Epithelial cell of prostate (primary cell): ENCODE measurements at regions not wholly inside any gene's neighbourhood (a gene's known extent, or its start where the extent isn't known, plus 50 kb on each side); places are given as distances from the start of the nearest gene placed in this dataset.
A peak's percentile ranks its signal among the peaks of the same experiment; 100 is the strongest.

Experiments used
- DNase-seq: peaks from one replicate; pipeline ENCODE4 v3.0.0-alpha.2; 2011; ENCODE audit warnings: low read depth, low spot score
- H3K27ac ChIP-seq: fragments of 450-650 bp; 2 replicates; pipeline ENCODE4 v1.5.1; 2017; ENCODE audit warnings: mild to moderate bottlenecking

DNA sequence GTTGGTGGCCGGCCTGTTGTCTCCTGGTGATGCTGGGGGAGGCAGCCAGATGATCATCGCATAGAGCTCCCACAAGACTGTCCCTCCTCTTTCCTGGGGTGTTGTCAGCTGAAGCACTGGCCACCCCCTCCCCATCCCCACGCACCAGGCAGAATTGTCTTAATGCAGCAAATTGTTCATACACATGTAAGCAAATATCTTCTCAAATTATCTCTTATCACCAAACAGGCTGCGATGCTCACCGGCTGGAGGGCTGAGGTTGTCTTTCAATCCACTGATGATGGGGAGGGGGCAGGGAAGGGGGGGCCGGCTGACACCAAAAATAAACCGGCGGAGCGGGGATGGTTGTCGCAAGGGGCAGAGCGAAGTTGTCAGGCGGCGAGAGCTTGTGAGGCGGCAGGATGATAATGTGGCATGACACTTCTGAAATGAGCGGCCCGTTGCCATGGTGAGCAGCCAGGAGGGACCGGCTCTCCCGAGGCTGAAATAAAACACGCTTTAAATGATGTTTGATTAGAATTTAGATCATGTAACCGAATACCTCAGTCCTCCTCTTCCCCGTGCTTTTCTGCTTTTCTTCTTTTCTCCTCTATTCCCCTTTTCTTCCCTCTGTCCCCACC is 59.8 kb downstream of the MRM1 start:
- H3K27ac ChIP-seq = no peak overlapping the region
- no peak for DNase-seq

DNA sequence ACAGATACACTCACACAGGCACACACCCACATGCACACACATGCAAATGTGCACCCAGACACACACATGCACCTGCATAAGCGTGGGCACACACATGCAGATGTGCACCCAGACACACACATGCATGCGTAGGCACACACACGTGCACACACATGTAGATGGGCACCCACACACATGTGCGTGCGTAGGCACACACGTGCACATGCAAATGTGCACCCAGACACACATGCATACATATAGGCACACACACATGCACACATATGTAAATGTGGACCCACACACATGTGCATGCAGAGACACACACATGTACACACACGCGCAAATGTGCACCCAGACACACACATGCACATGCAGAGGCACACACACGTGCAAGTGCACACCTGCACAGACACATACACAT is 60.3 kb downstream of the MRM1 start:
- no peak overlapping the region for H3K27ac ChIP-seq
- DNase-seq = no peak

DNA sequence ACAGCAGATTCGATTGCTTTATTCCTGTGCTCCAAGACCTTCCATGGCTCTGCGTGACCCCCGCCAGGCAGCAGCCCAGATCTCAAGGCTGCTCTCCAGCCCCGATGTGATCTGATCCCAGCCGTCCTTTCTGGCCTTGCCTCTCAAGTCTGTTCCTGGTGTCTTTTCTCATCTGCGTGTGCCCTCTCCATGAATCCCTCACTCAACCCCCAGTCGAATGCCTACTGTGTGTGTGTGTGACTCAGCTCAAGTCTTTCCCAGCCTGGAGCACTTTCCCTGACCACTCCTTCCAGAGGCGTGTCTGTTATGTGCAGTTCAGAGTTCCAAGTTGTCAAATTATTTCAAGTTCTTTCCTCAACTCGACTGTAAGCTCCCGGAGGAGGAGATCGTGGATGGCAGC is 64.0 kb downstream of the MRM1 start:
- no peak for DNase-seq
- H3K27ac ChIP-seq = no peak overlapping the region

DNA sequence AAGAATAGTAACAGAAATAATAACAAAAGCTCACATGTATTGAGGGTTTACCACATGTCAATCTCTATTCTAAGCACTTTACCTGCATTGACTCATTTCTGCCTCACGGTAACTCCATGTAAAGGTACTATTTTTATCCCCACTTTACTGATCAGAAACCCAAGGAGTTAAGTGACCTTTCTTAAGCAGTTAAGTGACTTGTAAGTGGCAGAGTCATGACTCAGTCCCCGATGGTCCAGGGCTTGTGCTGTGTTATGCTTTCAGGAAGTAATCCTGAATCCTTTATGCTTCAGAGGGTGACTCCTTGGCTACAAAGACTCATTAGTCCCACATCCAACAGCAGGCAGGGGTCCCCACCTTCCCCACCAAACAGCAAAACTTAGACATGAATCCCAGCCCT is 66.5 kb downstream of the MRM1 start:
- DNase-seq = no peak

DNA sequence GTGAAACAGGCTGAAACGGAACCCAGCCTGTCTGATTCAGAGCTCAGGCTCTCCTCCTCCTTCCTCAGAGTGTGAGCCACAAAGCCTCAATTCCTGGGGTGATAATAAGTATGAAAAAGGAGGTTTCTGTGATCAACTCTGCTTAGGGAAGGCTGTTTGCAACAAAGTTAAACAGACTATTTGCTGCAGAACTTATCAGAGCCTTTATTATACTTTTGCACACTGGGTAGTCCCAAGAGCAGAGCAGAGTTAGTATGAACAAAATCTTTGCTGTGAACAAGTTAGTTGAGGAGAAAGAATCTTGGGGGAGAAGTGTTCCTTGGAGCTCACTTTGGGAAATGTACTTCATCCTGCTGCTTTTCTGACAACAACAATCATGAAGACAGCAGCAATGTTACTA is 67.4 kb downstream of the MRM1 start:
- H3K27ac ChIP-seq = no peak overlapping the region
- DNase-seq = no peak

More for the DNA sequence above, 66.5 kb downstream of the MRM1 start:
- no peak overlapping the region for H3K27ac ChIP-seq

DNA sequence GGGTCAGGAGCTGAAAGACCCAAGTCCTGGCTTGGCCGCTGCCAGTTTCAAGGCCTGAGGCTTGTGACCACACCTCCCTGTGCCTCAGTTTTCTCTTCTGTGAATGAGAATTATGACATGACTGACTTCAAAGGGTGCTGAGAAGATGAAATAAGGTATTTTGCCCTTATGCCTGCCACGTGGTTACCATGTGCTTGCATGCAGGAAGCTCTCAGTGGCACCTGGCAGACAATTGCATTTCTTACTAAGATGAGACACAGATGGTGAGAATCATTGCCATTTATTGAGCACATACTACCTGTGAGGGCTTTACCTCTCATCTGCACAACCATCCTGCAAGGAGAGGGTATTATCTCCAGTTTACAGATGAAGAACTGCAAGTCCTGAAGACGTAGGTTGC is 69.8 kb downstream of the MRM1 start:
- DNase-seq = no peak

DNA sequence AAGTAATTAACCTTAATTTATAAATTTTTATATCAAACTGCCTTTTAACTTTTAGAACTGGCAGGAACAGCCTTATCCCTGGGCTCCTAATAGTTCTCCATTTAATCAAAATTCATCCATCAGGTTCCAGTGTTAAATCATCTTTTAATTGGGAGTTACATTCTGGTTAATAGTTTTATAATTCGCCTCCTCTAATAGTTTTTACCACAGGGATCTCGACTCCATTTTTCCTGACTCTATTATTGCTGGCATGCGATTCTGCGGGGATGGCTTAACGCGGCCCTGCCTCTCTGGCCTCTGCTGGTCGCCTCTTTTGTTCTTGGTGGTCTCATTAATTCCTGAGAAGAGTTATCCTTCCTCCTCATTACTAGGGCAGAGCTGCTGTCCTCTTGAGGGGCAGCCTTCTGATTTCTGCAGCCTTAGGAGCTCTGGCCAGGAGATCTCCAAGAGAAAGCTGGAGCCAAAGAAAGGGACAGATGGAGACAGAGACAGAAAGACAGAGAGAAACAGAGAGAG is 71.1 kb downstream of the MRM1 start:
- no peak for DNase-seq
- no peak overlapping the region for H3K27ac ChIP-seq

More for the DNA sequence above, 69.8 kb downstream of the MRM1 start:
- H3K27ac ChIP-seq = no peak overlapping the region

DNA sequence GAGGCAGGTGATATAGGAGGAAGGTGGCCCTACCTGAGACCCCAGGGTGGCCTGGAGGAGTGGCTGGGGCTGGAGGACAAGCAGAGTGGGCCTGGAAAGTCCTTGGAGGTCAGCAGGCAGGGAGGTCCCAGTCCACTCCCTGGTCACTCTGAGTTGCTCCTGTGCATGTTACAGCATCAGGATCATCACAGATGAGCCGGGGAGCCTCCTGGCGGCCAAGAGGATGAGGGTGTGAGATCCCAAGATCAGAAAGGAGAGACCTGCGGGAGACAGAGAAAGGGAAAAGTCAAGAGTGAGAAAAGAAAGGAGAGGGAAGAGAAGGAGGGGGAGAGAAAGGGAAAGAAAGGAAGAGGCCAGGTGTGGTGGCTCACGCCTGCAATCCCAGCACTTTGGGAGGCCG is 71.7 kb downstream of the MRM1 start:
- H3K27ac ChIP-seq = no peak overlapping the region
- no peak for DNase-seq

DNA sequence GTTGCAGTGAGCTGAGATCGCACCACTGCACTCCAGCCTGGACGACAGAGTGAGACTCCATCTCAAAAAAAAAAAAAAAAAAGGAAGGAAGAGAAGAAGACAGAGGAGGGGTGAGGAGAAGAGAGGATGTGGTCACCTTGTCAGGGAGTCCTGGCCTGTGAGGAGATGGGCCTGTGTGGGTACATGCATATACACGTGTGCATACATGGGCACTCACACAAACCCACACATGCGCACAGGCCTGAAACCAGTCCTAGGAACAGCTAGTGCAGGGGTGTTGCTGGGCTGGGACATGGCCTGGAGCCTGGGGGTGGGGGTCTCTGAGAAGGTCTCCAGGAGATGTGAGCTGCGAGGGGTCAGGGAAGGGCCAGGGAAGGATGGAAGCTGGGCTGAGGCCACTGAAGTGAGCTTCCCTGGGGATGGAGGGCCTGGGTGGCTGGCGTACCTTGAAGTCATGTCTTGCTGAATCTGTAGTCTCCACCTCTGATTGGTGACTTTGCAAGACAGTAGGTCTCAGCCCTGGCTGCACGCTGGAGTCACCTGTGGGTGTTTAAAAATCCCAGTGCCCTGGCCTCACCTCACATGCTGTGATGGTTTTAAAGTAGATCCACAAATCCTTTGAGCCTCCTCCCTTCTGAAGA is 72.4 kb downstream of the MRM1 start:
- no peak overlapping the region for H3K27ac ChIP-seq
- DNase-seq = no peak

DNA sequence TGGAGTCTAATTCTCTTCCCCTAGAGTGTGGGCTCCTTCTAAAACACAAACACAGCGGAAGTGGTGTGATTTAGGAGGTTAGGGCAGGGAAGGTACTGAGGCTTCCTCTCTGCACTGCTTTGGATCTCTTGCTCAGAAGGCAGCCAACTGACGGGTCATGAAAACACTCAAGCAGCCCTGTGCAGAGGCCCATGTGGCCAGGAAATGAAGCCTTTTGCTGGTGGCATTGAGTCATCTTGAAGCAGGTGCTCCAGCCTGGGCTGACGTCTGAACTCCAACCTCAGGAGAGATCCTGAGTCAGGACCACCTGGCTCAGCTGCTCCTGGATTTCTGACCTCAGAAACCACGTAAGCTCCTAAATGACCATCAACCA is 72.9 kb downstream of the MRM1 start:
- no peak for DNase-seq
- no peak overlapping the region for H3K27ac ChIP-seq

DNA sequence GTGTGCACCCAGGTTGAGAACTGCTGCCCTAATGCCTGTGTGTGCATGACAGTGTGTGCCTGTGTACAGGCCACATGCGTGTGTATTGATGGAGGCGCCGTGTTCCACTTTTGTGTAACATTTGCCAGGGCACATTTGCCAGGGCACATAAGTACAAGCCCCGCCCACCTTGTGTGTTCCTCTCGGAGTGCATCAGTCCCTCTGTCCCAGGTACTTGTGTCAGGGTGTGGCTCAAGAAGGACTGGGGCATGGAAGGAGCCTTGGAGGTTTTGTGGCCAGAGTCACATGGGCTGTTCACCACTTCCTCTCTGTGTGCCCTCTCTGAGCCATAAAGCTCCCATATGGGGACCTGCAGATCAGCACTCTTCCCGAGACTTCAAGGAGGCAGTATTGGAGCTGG is 73.9 kb downstream of the MRM1 start:
- DNase-seq = no peak

DNA sequence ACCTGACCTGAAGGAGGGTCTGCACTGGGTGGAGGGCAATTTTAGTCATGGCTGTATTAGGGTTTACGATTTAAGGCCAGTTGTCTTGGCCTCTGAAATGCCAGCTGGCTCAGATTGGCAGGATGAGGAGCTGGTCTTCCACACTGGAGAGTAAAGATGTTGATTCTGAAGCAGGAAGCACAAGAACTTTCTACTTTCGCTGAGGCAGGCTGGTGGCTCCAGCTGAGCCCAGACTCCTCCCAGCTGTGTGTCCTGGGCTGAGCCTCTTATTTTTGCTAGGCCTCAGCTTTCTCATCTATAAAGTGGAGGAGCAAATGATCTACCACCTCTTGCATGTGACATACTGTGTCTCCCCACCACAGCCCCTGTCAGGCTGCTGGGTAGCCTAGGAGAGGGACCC is 74.4 kb downstream of the MRM1 start:
- H3K27ac ChIP-seq = no peak overlapping the region
- DNase-seq = no peak

More for the DNA sequence above, 73.9 kb downstream of the MRM1 start:
- H3K27ac ChIP-seq = no peak overlapping the region

DNA sequence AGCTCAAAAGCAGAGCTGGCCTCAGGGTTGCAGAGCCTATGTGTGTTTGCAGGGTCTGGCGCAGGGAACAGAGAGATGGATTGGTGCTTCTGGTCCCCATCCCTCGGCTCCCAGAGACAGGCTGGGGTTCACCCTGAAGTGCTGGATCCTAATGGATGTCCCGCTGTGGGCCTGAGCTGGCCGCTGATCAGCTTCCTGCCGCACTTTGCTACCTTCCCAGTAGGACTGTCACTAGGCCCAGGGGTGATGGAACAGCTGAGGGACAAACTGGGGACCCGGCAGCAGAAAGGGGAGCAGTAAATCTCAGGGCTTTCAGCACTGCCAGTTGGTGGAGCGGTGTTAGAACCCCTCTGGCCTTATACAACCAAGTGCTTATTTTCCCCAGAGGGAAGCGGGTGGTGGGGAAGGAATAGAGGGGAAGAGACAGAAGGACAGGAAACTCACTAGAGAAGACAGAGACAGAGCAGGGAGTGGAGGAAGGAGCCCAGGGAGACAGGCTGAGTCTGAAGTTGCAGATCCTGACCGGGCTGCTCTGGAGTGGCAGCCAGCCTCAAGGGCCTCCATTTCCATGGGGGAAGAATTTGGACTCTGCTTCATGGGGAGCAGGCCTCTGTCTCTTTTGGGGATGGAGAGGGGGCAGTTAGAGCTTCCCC is 78.6 kb downstream of the MRM1 start:
- no peak for DNase-seq
- no peak overlapping the region for H3K27ac ChIP-seq

DNA sequence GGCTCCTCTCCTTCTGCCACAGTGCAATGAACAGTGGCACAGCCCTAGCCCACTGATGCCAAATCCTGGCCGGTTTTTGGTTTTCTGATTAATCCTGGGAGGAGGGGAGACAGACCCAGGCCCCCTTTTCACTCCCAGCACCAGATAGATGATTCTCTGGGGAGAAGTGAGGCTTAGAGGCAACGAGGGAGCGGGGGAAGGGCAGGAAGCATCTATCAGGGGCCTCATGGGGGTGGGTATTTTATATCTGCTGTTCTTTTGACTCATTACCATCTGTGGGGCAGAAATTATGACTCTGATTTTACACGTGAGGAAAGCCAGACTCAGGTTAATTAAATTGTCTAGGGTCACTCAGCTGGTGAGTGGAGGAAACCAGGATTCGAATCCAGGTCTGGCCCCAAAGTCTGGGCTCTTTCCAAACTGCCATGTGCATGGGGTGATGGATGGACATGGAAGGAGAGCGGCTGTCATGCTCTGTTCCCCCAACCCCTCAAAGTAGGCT is 79.4 kb downstream of the MRM1 start:
- no peak overlapping the region for H3K27ac ChIP-seq
- DNase-seq = no peak

DNA sequence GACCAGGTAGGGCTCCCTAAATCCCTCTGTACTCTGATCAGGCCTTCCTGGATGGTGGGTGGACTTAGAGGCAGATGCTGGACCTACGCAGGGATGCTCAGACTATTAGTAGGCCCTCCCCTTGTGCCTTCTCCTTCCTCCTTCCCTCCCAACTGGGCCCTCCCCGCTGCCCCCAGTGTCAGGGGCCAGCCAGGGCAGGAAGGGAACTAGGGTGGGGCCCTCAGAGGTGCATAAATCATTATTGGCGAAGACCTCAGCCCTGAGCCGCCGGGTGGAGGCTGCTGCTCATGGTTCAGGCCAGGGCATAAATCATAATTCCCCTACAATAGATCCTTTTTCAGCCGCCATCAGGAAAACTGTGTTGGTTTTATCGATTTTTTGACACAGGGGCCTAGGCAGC is 81.4 kb downstream of the MRM1 start:
- DNase-seq = no peak
- H3K27ac ChIP-seq = no peak overlapping the region

DNA sequence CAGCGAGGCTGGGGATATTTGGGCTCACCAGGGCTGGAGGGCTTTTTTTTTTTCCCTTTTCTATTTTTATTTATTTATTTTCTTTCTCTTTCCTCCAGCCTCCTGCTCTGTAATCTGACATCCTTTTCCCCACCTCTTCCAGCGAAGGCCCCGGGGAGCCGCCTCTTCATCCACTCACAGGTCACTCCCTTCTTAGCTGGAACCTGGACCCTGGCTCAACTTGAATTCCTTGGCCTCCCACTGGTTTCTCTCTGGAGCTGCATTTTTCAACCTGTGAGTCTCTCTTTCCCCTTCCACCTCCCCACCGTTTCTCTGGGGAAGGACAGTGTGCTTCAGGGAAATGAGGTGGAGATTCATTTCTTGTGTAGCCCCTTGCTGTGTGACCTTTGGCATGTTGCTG is 82.0 kb downstream of the MRM1 start:
- no peak overlapping the region for H3K27ac ChIP-seq
- no peak for DNase-seq

DNA sequence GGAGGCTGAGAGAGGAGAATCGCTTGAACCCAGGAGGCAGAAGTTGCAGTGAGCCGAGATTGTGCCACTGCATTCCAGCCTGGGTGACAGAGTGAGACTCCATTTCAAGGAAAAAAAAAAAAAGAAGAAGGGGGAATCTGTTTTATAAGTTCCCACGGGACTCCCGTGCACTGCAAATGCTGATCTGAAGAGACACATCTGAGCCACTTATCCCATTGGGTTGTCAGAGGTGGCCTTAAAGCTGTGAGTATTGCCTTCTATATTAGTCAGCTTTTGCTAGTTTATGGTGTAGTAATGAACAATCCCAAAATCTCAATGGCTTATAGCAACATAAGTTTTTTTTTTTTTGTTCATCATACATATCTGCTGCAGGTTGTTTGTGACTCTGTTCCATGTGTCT is 82.8 kb downstream of the MRM1 start:
- no peak for DNase-seq

DNA sequence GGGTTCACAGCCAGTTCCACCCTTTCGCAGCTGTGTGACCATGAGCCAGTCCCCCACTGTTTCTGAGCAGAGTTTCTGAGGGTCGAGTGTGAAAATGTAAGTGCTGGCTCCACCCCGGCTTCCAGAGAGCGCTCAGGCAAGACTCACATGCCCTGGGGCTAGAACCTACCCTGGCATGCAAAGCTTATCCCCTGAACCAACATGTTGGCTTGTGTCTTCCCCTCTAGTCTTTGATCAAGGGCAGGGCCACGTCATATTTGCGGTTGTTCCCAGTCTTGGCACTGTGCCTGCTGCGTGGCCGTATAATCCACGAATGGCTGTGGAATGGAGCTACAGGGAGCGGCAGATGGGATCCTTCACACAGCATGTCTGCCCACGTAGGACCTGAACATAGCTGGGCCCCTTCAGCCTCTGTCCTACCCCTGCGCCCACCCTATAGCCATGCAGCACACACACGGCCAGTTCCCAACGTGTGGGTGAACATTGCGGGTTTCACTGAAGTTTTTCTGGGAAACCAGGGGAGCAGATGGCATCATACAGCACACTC is 84.8 kb downstream of the MRM1 start:
- no peak overlapping the region for H3K27ac ChIP-seq
- peak; percentile 43 for DNase-seq

More for the DNA sequence above, 82.8 kb downstream of the MRM1 start:
- no peak overlapping the region for H3K27ac ChIP-seq

DNA sequence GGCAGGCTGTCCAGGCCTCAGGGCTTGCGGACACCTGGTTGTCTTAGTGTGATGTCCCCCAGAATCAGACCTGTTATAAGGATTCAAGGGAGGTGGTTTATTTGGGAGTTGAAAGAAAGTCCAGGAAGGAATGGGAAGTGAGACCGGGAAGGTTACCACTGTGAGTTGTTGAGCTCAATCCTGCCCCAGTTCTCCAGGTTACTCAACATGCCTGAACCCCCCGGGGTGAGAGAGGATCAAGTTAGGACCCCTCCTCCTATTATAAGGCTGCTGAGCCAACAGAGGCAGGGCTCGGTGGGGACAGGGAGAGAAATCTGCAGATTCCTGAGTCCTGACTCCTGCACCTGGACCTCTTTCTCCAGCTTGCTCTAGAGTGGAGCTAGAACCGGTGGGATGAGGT is 86.4 kb downstream of the MRM1 start:
- DNase-seq = no peak
- no peak overlapping the region for H3K27ac ChIP-seq

DNA sequence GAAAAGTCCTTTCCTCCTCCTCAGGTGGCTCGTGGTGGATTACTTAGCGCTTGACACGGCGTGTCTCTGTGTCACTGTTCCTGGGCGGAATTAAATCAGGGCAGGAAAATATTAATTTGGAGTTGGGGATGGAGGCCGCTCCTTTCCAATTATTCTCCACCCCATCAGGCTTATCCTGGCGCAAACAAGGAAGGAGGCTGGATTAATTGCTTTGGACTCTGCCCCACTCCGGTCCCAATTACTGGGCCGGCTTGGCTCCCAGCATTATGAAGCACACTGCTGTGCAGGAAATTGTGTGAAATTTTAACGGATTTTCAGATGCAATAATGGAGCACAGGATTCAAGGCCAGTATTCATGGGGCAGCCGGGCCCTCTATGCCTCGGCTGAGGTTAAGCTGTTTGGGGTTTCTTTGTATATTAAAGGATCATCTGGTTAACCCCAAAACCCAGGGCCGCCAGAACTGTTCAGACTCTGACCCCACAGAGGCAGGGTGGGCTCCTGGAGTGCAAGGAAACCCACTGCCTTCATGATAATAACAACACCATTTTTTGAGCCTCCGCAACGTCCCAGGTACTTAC is 87.8 kb downstream of the MRM1 start:
- no peak for DNase-seq
- no peak overlapping the region for H3K27ac ChIP-seq

DNA sequence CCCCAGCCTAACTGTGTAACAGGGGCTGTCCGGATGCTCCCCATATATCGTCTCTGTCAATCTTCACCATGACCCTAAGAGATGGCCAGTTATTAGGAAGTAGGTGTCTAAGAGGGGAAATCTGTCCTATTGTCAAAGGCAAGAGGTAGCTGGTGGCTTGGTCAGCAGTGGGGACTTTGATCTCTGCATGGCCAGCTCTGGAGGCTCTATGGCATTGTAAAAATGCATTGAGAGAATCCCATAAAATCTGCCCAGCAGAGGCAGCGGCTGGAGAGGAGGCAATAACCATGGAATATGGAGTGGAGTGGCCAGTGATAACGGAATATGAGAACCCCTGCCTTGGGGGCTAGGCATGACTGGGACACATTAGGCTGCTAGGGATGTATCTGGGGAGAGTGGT is 88.8 kb downstream of the MRM1 start:
- DNase-seq = no peak
- H3K27ac ChIP-seq = no peak overlapping the region
